ENCODE measurements at regions not wholly inside any gene's neighbourhood (a gene's known extent, or its start where the extent isn't known, plus 50 kb on each side); places are given as distances from the start of the nearest gene placed in this dataset.

DNA sequence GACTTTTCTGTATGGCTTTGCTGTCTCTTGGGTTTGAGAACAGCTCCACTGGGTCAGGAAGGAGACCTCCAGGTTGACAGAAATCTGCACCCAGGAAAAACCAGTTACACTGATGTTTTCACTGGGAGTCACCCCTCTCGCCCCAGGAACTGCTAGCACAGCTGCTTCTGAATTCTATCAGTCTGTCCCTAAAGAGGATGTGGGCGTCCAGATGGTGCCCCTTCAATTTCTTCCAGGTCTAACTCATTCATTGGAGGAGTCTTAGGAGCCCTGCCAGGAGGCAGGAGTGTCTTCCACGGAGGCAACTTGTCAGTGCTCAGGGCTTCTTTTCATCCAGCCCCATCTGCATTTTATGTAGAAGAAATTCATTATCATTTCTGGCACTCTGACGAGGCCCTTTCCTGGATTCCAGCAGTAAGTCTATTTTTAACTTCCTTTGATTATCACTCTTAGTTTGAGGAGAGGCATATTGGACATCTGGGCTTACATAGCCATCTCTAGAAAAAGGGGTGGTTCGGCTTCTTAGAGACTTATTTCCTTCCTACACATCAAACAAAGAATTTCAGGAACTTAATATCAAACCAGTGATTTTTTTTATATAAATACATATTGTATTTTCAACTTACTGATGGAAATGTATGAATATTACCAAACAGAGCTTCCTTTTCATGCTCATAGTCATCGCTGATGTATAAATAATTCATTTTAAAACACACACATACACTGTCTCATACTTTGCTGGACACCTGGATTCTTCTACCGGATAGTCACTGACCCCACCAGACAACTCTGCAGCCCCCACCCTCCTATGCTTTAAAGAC, 148.8 kb downstream of the IRX2 start:
- DNase-seq = no peak

- DNase-seq = no peak
Measured at GRCh38 chr5:2598503-2598902, 153.0 kb downstream of the IRX2 start.

- no peak for DNase-seq
Measured at GRCh38 chr5:2594701-2595100, 156.8 kb downstream of the IRX2 start.

- no peak for DNase-seq
Measured at GRCh38 chr5:2592766-2593165, 158.7 kb downstream of the IRX2 start.

GRCh38 chr5:2591777-2592453, 159.6 kb downstream of the IRX2 start:
- no peak for DNase-seq

DNA sequence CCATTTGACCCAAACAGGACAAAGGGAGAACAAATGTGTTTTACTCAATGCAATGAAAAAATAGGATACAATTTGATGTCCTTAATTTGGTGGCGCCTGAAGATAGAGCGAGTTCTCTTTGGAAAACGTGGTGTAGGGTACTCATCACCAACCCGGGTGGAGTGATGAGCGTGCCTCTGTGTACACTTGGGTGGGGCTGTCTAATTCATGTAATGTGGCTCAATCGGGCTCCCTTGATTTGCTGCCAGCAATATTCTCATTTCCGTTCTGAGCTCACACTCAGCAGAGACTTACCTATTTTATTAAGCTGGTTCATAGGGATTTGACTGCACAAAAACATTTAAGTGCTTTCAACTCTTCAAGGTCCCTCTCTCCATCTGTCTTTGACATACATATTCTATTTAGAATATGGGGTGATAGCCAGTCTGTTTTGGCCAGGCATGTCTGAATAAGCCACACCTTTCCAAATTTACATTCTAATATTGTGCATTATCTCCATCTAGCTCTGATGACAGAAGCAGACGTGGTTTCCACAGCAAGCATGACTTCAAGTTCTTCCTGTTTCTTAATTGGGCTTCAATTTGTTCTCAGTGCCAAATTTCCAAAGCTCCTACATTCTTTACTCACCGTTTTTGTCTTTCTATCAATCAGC, 162.5 kb downstream of the IRX2 start:
- no peak for DNase-seq

DNA sequence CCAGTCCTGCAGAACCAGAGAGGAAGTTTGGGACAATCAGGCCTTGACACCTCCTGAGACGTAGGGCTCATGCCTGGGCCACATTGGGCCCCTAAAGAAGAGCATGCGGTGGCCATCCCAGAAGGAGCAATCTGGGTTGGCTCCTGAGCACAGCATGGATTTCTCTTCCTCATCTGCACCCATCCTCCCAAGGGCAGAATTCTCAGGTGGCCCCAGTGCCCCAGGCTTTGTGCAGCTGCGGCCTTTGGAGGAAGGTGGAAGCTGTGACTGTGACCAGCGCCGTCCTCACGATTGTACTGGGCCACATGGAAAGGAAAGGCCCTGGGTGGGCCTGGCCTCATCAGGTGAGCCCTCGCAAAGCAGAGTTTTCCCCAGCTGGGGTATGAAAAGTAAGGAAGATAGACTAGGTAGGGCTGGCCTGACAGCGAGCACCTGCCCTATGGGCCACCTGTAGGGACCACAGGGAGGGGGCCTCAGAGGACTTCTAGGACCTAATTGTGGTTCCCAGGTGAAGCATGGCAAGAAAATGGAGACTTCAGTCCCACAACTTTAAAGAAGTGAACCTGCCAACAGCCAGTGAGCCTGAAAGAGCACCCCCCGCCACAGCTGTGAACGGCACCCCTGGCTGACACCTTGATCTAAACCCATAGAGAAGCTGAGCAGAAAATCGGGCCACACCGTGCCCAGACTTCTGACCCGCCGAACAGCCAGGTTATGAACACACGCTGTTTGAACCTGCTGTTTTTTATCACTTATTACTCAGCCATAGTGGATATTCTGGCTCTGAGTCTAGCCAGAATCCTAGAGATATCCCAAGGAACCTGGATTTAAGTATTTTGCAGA, 164.1 kb downstream of the IRX2 start:
- no peak for DNase-seq

- DNase-seq = no peak
Measured at GRCh38 chr5:2586016-2586715, 165.3 kb downstream of the IRX2 start.

DNA sequence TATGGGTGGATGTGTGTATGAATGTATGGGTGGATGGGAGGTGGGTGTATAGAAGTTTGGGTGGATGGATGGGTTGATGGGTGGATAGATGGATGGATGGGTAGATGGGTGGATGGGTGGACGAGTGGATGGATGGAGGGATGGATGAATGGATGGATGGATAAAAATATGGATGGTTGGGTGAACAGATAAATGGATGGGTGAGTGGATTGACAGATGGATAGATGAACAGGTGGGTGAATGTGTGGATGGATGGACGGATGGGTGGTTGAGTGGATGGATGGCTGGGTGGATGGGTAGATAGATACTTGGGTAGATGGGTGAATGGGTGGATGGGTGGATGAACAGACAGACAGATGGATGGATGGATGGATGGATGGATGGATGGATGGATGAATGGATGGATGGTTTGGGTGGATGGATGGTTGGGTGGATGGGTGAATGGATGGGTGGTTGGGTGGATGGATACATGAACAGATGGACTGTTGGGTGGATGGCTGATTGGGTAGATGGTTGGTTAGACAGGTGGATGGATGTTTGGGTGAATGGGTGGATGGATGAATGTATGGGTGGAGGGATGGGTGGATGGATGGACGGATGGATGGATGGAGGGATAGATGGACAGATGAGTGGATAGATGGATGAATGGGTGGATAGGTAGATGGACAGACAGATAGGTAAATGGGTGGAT, 166.8 kb downstream of the IRX2 start:
- DNase-seq = no peak

DNA sequence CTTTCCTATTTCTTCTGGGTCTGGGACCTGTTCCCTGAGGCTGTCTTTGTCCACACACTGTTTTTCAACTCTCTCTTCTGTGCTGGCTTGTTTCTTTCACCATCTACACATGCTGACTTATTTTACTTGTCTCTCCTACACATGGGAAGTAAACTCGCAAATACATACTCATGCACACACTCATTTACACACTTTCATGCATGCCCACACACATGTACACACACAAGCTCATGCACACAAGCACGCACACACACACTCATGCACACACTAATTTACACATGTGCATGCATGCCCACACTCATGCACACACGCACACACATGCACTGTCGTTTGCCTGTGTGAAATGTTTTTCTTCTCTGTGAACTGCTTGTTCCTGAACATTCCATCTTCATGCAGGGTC, 169.0 kb downstream of the IRX2 start:
- DNase-seq = no peak

DNA sequence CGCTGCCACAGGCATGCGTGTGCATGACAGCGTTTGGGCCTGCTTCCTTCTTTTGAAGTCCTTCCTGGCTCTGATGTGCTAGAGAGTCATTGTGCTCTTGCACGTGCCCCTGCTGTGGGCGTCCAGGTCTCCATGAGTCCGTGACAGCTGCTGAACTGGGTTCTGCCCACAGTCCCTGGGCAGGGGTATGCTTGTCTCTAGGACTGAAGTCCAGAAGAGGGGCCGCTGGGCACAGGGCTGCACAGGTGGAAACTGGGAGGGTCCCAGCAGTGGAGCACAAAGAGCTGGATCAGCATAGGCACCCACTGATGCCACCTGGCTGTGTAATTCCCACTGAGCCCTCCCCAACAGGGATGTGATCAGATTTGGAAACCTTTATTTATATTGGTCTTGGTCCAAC, 169.4 kb downstream of the IRX2 start:
- DNase-seq = no peak

DNA sequence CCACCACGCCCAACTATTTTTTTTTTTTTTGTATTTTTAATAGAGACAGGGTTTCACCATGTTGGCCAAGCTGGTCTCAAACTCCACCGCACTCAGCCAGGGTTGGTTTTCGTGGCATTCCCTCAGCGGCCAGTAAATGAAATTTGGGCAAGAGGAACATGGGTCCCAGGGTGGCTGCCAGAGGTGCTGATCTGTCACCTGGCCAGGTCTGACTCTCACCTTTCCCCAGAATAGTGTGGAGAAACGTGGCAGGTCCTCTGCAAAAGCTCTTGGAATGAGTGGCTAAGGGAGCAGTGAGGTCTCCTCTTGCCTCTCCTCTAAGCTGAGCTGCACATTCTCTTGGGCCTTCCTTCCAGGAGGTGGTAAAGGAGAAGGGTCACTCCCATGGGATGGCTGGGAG, 170.1 kb downstream of the IRX2 start:
- DNase-seq = no peak

DNA sequence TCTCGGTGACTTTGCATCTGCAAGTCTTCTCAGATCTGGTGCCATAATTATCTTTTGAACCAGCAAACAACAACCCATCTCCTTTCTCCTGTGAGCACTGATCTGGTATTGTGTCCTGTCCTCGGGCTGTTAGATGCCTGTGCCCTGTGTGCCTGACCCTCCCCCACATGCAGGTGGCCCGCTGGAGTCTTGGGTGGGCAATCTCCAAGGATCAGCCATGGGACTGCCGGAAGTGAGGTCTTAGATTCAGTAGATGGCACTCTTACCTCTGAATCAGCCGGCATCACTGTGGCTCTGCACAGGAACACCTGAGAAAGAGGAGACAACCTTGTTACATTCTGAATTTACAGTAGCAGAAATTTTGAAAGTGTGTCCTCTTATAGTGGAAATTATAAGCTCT, 172.4 kb downstream of the IRX2 start:
- no peak for DNase-seq

DNA sequence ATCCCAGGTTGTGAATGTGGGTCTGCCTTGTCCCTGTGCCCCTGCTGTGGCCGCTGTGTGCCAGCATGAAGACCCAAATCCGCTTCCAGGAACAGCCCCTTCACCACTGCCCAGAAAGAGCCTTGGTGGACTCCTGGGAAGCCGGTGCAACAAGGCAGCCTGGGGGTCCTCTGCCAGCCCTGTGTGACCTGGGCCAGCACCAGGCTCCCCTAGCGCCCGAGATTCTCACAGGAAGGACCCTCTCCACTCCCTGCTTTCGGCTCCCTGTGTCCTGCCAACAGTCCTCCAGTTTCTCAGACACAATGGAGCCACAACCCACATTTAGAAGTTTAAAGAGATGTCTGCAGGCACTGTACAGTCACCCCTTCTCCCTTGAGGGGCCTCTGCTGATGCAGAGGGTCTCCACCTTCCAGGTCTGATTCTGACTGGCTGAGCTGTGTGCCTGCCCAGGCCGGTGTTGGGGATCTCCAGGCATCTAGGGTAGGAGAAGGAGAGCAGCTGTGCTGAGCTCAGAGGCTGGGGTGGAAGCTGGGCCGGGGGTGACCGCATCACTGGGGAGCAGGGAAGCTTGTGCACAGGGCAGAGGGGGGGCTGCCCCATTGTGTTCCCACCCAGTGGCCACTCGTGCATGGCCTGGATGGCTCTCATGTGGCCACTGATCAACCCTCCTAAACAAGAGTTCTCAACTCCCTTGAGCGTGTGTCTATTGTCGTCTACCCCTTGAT, 174.0 kb downstream of the IRX2 start:
- DNase-seq = no peak

GRCh38 chr5:2576823-2577222, 174.7 kb downstream of the IRX2 start:
- DNase-seq = no peak

DNA sequence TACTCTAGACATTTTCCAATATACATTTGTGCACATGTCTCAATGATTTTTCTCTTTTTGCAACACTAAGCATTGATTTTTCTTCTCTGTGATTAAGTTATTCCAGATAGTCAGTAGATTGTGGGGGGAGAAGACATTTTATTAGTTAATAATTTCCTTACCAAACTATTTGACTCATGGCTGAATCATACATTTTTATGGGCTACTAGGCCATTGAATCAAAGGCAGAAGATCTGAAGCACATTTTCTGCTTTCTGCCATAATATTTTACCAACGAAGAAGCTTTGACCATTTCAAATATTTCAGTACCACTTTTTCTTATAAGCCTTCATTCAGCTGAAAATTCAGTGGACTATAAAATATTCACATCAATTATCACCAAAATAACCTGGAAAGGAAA, 175.6 kb downstream of the IRX2 start:
- DNase-seq = no peak

DNA sequence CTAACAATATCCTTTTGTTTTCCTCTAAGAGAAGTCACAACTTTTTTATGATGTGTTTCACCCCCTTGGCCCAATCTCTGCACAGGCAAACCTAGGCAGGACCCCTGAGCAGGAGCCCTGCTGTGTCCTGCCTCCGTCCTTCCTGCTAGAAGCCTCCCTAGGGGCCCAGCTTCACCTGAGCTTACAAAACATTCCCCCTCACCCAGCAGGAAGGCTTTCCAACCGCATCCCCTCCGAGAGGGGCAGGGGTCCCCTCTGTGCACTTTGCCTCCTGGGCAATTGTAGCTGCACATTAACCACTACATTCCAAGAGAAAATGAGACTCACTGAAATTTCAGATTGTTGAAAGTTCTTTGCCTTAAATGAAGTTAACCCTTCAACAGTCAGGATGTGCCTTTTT, 176.2 kb downstream of the IRX2 start:
- DNase-seq = no peak

GRCh38 chr5:2574155-2574554, 177.3 kb downstream of the IRX2 start:
- no peak for DNase-seq

DNA sequence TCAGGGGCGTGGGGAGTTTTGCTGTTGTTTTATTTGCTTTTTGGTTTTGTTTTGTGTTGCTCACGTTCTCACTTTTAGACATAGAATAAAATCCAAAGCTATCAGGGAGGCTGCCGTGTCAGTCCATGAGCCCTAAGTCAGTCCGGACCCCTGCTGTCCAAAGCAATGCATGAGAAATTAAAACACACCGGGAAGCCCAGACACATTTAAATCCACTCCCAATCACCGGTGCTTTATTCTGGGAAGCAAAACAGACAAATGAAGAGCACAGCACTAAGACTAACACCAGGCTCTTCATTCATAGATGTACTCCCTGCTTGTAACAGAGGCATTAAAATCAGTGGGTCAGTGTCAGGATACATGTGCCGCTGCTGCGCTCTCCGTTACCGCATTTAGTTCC, 180.9 kb downstream of the IRX2 start:
- DNase-seq = no peak

DNA sequence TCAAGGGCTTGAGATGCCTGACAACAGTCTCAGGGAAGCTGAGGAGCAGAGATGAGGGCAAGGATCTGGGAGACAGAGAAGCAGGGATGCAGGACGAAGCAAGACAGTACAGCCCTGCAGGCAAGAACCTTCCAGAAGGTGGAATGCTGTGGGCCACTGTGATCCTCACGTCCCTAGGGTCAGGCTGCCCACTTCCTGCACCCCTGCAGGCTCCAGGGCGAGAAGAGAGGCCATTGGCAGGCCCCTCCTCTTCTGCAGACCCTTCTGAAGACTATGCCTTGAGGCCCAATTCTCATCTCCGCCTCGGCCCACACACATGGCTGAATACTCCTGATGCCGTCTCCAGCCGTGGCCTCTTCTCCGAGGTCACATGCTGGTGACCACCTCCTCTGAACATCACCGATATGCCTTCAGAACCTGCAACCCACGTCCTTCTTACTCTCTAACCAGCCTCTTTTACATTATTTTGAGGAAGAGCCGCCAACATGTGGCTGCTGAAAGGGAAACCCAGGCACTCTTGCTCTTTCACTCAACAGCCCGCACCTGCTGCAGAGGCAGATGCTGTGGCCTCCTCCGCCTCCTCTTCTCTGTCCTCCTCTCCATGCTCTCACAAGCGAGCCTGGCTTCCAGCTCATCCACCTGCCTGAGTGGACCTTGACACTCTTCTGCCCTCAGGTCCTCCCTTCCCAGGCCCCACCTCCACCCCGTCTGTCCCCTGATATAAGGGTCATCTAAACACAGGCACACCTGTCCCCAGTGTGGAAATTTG, 181.5 kb downstream of the IRX2 start:
- no peak for DNase-seq
